Nephron progenitor cell (in vitro differentiated cells): ENCODE measurements at regions not wholly inside any gene's neighbourhood (a gene's known extent, or its start where the extent isn't known, plus 50 kb on each side); places are given as distances from the start of the nearest gene placed in this dataset.
"Not testable (repeated sequence)": the region's sequence is repeated elsewhere in the genome, so short reads cannot be mapped to it uniquely, and the experiment has no call there.

Experiments
- DNase-seq: peaks from one replicate; pipeline ENCODE4 v3.0.0; 2021
- H3K27ac Mint-ChIP-seq: 2 replicates; pipeline ENCODE4 v1.8.0; 2021; ENCODE audit warnings: mild to moderate bottlenecking, moderate library complexity, mixed read lengths
- H3K27me3 Mint-ChIP-seq: 2 replicates; pipeline ENCODE4 v1.8.0; 2021; ENCODE audit warnings: mild to moderate bottlenecking, low read depth, mixed read lengths; ENCODE audit not compliant: poor library complexity
- H3K36me3 Mint-ChIP-seq: 2 replicates; pipeline ENCODE4 v1.8.0; 2021; ENCODE audit warnings: low read depth, mixed read lengths
- H3K4me1 Mint-ChIP-seq: 2 replicates; pipeline ENCODE4 v1.8.0; 2021; ENCODE audit warnings: mixed read lengths
- H3K4me3 Mint-ChIP-seq: 2 replicates; pipeline ENCODE4 v1.8.0; 2021; ENCODE audit warnings: mild to moderate bottlenecking, moderate library complexity, mixed read lengths
- H3K9me3 Mint-ChIP-seq: 2 replicates; pipeline ENCODE4 v1.8.0; 2021; ENCODE audit warnings: mild to moderate bottlenecking, moderate library complexity, mixed read lengths
- CTCF ChIP-seq: fragments of 200-600 bp; sonication (generic); IDR thresholded peaks from 2 replicates; pipeline ENCODE4 v1.5.0; 2021; ENCODE audit warnings: antibody characterized with exemption

- no peak for TF ChIP-seq CTCF
- H3K36me3 Mint-ChIP-seq = no peaks in the 10 kb centered on the region
- H3K27ac Mint-ChIP-seq = no peak overlapping the region
Observed at GRCh38 chr18:64765908-64766307, 617.0 kb upstream of the LINC00305 start.

DNA sequence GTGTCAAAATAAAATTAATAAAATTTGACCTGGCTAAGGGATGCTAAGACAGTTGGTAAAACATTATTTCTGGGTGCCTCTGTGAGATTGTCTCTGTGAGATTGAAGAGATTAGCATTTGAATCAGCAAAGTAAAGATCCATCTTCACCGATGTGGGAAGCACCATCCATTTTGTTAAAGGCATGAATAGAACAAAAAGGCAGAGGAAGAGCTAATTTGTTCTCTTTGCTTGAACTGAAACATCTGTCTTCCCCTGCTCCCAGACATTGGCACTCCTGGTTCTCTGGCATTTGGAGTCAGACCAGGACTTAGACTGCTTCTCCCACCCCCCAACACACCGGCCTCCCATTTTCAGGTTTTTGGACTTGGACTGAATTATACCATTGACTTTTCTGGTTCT lies 603.8 kb upstream of the LINC00305 start:
- DNase-seq = no peak
- Mint-ChIP-seq H3K4me3 (no peak overlapping the region), H3K27ac (peak overlapping the region; percentile 29), H3K9me3 (no peaks in the 10 kb centered on the region), H3K4me1 (peaks cover 5% of the 10 kb centered on the region), H3K36me3 (no peaks in the 10 kb centered on the region), H3K27me3 (no peaks in the 10 kb centered on the region)
- no peak for TF ChIP-seq CTCF

More at GRCh38 chr18:64765908-64766307, 617.0 kb upstream of the LINC00305 start:
- no peaks in the 10 kb centered on the region for H3K4me1 Mint-ChIP-seq
- DNase-seq = no peak
- H3K9me3 Mint-ChIP-seq = no peaks in the 10 kb centered on the region
- H3K4me3 Mint-ChIP-seq = no peak overlapping the region
- no peaks in the 10 kb centered on the region for H3K27me3 Mint-ChIP-seq

- no peaks in the 10 kb centered on the region for H3K27me3 Mint-ChIP-seq
- no peaks in the 10 kb centered on the region for H3K36me3 Mint-ChIP-seq
- H3K9me3 Mint-ChIP-seq = peaks cover 5% of the 10 kb centered on the region
- no peak overlapping the region for H3K4me3 Mint-ChIP-seq
- H3K4me1 Mint-ChIP-seq = peaks cover 5% of the 10 kb centered on the region
- TF ChIP-seq CTCF = no peak
- H3K27ac Mint-ChIP-seq = peak overlapping the region; percentile 0
- DNase-seq = no peak
Observed at GRCh38 chr18:64749884-64750283, 601.0 kb upstream of the LINC00305 start.

GRCh38 chr18:64747803-64748202 lies 598.9 kb upstream of the LINC00305 start:
- Mint-ChIP-seq H3K27ac (no peak overlapping the region), H3K4me1 (peaks cover 5% of the 10 kb centered on the region), H3K27me3 (no peaks in the 10 kb centered on the region), H3K9me3 (peaks cover 12% of the 10 kb centered on the region), H3K36me3 (no peaks in the 10 kb centered on the region), H3K4me3 (no peak overlapping the region)
- no peak for DNase-seq
- no peak for TF ChIP-seq CTCF

DNA sequence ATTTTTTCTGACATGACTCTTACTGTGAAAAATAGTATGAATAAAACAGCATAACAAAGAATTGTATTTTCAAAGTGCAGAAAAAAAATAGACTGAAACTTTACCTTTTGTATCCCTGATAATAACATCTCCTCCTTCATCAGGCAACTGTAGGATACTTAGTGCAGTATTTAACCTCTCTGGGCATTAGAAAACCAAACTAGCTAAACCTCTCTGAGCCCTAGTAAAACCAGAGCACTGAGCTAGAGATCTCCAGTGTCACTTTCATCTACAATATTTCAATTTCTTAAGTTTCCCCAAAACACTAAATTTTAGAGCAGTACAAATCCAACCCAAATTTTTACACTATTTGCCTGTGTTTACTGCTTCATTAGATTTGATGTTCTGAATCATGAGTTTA lies 594.0 kb upstream of the LINC00305 start:
- Mint-ChIP-seq H3K9me3 (peaks cover 12% of the 10 kb centered on the region), H3K27me3 (no peaks in the 10 kb centered on the region), H3K36me3 (no peaks in the 10 kb centered on the region), H3K4me1 (no peaks in the 10 kb centered on the region), H3K27ac (no peak overlapping the region), H3K4me3 (no peak overlapping the region)
- DNase-seq = no peak
- TF ChIP-seq CTCF = no peak

GRCh38 chr18:64734063-64734462 lies 585.2 kb upstream of the LINC00305 start:
- Mint-ChIP-seq H3K9me3 (no peaks in the 10 kb centered on the region), H3K4me1 (no peaks in the 10 kb centered on the region), H3K27ac (no peak overlapping the region), H3K27me3 (peaks cover 5% of the 10 kb centered on the region), H3K36me3 (no peaks in the 10 kb centered on the region), H3K4me3 (no peak overlapping the region)
- TF ChIP-seq CTCF = no peak
- no peak for DNase-seq

DNA sequence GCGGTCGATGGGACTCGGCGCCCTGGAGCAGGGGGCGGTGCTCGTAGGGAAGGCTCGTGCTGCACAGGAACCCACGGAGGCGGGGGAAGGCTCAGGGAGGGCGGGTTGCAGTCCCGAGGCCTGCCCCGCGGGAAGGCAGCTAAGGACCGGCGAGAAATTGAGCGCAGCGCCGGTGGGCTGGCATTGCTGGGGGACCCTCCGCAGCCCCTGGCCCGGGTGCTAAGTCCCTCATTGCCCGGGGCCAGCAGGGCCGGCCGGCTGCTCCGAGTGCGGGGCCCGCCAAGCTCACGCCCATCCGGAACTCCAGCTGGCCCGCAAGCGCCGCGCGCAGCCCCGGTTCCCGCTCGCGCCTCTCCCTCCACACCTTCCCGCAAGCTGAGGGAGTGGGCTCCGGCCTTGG lies 576.8 kb upstream of the LINC00305 start:
- H3K4me1 Mint-ChIP-seq = peaks cover 21% of the 10 kb centered on the region
- DNase-seq, H3K9me3 Mint-ChIP-seq, H3K27ac Mint-ChIP-seq, H3K4me3 Mint-ChIP-seq, H3K27me3 Mint-ChIP-seq, H3K36me3 Mint-ChIP-seq: not testable (repeated sequence)
